Stimulated activated CD4-positive, alpha-beta T cell treated with anti-CD3 and anti-CD28 coated beads, TNF-alpha, amount 100 ng/mL, for 24 hours (primary cell): ENCODE measurements at regions not wholly inside any gene's neighbourhood (a gene's known extent, or its start where the extent isn't known, plus 50 kb on each side); places are given as distances from the start of the nearest gene placed in this dataset.
"Not testable (repeated sequence)": the region's sequence is repeated elsewhere in the genome, so short reads cannot be mapped to it uniquely, and the experiment has no call there.

Experiments used
- DNase-seq, 3 experiments: peaks; one replicate each; pipeline ENCODE4 v3.0.0-alpha.2; 2020; ENCODE audit warnings: low read depth in 3 of 3

GRCh38 chr2:67571785-67572718 lies 174.9 kb downstream of the ETAA1 start:
- no peak for DNase-seq

GRCh38 chr2:67572721-67573435 lies 175.7 kb downstream of the ETAA1 start:
- no peak for DNase-seq

- DNase-seq = no peak
These were observed 177.1 kb downstream of the ETAA1 start for GRCh38 chr2:67574230-67574629.

- no peak for DNase-seq
These were observed 179.1 kb downstream of the ETAA1 start for GRCh38 chr2:67576226-67576625.

GRCh38 chr2:67576991-67577390 lies 179.9 kb downstream of the ETAA1 start:
- no peak for DNase-seq

GRCh38 chr2:67579216-67579615 lies 182.1 kb downstream of the ETAA1 start:
- DNase-seq = no peak

GRCh38 chr2:67579806-67580205 lies 182.7 kb downstream of the ETAA1 start:
- no peak for DNase-seq

- no peak for DNase-seq
These were observed 184.6 kb downstream of the ETAA1 start for GRCh38 chr2:67581751-67582150.

GRCh38 chr2:67583185-67583584 lies 186.1 kb downstream of the ETAA1 start:
- no peak for DNase-seq

- no peak for DNase-seq
These were observed 188.3 kb downstream of the ETAA1 start for GRCh38 chr2:67585400-67585799.

- not testable (repeated sequence) for DNase-seq
These were observed 192.0 kb downstream of the ETAA1 start for GRCh38 chr2:67589121-67589520.

GRCh38 chr2:67594522-67594921 lies 197.4 kb downstream of the ETAA1 start:
- DNase-seq = not testable (repeated sequence)

GRCh38 chr2:67596871-67597270 lies 199.7 kb downstream of the ETAA1 start:
- no peak for DNase-seq

GRCh38 chr2:67599561-67599960 lies 202.4 kb downstream of the ETAA1 start:
- DNase-seq = no peak

- DNase-seq = no peak
These were observed 203.2 kb downstream of the ETAA1 start for GRCh38 chr2:67600222-67600871.

- DNase-seq = no peak
These were observed 203.8 kb downstream of the ETAA1 start for GRCh38 chr2:67600946-67601345.

- DNase-seq = no peak
These were observed 207.2 kb downstream of the ETAA1 start for GRCh38 chr2:67604360-67604759.

- no peak for DNase-seq
These were observed 215.5 kb downstream of the ETAA1 start for GRCh38 chr2:67612576-67613042.

GRCh38 chr2:67613227-67613626 lies 216.1 kb downstream of the ETAA1 start:
- DNase-seq = no peak

GRCh38 chr2:67614454-67614853 lies 217.3 kb downstream of the ETAA1 start:
- no peak for DNase-seq

- no peak for DNase-seq
These were observed 219.6 kb downstream of the ETAA1 start for GRCh38 chr2:67616749-67617148.

- no peak for DNase-seq
These were observed 222.1 kb downstream of the ETAA1 start for GRCh38 chr2:67619204-67619603.
